HEK293 (cell line): ENCODE measurements at regions not wholly inside any gene's neighbourhood (a gene's known extent, or its start where the extent isn't known, plus 50 kb on each side); places are given as distances from the start of the nearest gene placed in this dataset.

Experiments used
- CTCF ChIA-PET: fragments of 350-600 bp; formaldehyde crosslinking; extraction: SDS; loops from one replicate; lab custom pipeline; 2021; ENCODE audit warnings: antibody characterized with exemption; lab: Yijun Ruan, JAX
- POLR2A ChIA-PET: fragments of 300-600 bp; formaldehyde crosslinking; extraction: SDS; loops from one replicate; lab custom pipeline; 2020; ENCODE audit warnings: antibody characterized with exemption, inconsistent platforms; lab: Yijun Ruan, JAX
- H3K27ac ChIP-seq: fragments of 200-500 bp; sonication (Bioruptor generic); 2 replicates; pipeline ENCODE4 v1.5.1; 2014; ENCODE audit warnings: low read depth, low read length, control low read depth, inconsistent platforms; ENCODE audit errors: extremely low read depth
- H3K36me3 ChIP-seq, 2 experiments: fragments of 200-500 bp in 1 of 2; sonication (Bioruptor generic) in 1 of 2; 1 replicate in 1 of 2; 2 replicates in 1 of 2; pipeline ENCODE4 v1.5.1; 2014 to 2017; ENCODE audit warnings: inconsistent platforms in 2 of 2, low read length in 2 of 2; ENCODE audit not compliant: control insufficient read depth in 2 of 2, insufficient read depth in 1 of 2
- H3K4me1 ChIP-seq: fragments of 200-500 bp; sonication (Bioruptor generic); 2 replicates; pipeline ENCODE4 v1.5.1; 2014; ENCODE audit warnings: mild to moderate bottlenecking, low read length, inconsistent platforms; ENCODE audit not compliant: control insufficient read depth, insufficient read depth
- H3K4me3 ChIP-seq: 2 replicates; pipeline ENCODE4 v1.5.1; 2011; ENCODE audit warnings: low read depth, mild to moderate bottlenecking, control low read depth, low read length, moderate library complexity
- H3K9me3 ChIP-seq: fragments of 200-500 bp; sonication (Bioruptor generic); 2 replicates; pipeline ENCODE4 v1.5.1; 2014; ENCODE audit warnings: low read depth, low read length, inconsistent platforms; ENCODE audit not compliant: control insufficient read depth, insufficient read depth
- BCL11B ChIP-seq: fragments of 450-650 bp; formaldehyde crosslinking; IDR thresholded peaks from 2 replicates; pipeline ENCODE4 v1.5.1; 2016; ENCODE audit warnings: low read depth, missing biosample characterization, missing genetic modification characterization
- KLF10 ChIP-seq: fragments of 450-650 bp; IDR thresholded peaks from 2 replicates; pipeline ENCODE4 v1.5.1; 2018; ENCODE audit warnings: missing biosample characterization, mild to moderate bottlenecking, missing genetic modification characterization
- KLF16 ChIP-seq: fragments of 450-650 bp; formaldehyde crosslinking; IDR thresholded peaks from 2 replicates; pipeline ENCODE4 v1.5.1; 2017; ENCODE audit warnings: missing biosample characterization, missing genetic modification characterization
- KLF17 ChIP-seq: fragments of 450-650 bp; formaldehyde crosslinking; IDR thresholded peaks from 2 replicates; pipeline ENCODE4 v1.5.1; 2016; ENCODE audit warnings: missing biosample characterization, missing genetic modification characterization
- PRDM10 ChIP-seq: fragments of 450-650 bp; formaldehyde crosslinking; IDR thresholded peaks from 2 replicates; pipeline ENCODE4 v1.5.1; 2016; ENCODE audit warnings: missing biosample characterization, missing genetic modification characterization
- REST ChIP-seq: fragments of 450-650 bp; formaldehyde crosslinking; IDR thresholded peaks from 2 replicates; pipeline ENCODE4 v1.5.1; 2016; ENCODE audit warnings: missing biosample characterization, missing genetic modification characterization
- ZFHX2 ChIP-seq: fragments of 450-650 bp; formaldehyde crosslinking; conservative IDR thresholded peaks from 2 replicates; pipeline ENCODE4 v1.5.1; 2016; ENCODE audit warnings: missing biosample characterization, missing genetic modification characterization
- ZFP37 ChIP-seq: fragments of 450-650 bp; formaldehyde crosslinking; IDR thresholded peaks from 2 replicates; pipeline ENCODE4 v1.5.1; 2016; ENCODE audit warnings: missing biosample characterization, missing genetic modification characterization
- ZFP41 ChIP-seq: fragments of 450-650 bp; formaldehyde crosslinking; IDR thresholded peaks from 2 replicates; pipeline ENCODE4 v1.5.1; 2016; ENCODE audit warnings: missing biosample characterization, missing genetic modification characterization, borderline replicate concordance
- ZNF157 ChIP-seq: fragments of 450-650 bp; formaldehyde crosslinking; IDR thresholded peaks from 2 replicates; pipeline ENCODE4 v1.5.1; 2016; ENCODE audit warnings: missing biosample characterization, missing genetic modification characterization
- ZNF394 ChIP-seq: fragments of 450-650 bp; formaldehyde crosslinking; IDR thresholded peaks from 2 replicates; pipeline ENCODE4 v1.5.1; 2016; ENCODE audit warnings: missing biosample characterization, missing genetic modification characterization, mild to moderate bottlenecking, moderate library complexity, borderline replicate concordance
- ZNF404 ChIP-seq: fragments of 450-650 bp; formaldehyde crosslinking; IDR thresholded peaks from 2 replicates; pipeline ENCODE4 v1.5.1; 2017; ENCODE audit warnings: missing biosample characterization, missing genetic modification characterization
- ZNF416 ChIP-seq: fragments of 450-650 bp; formaldehyde crosslinking; IDR thresholded peaks from 2 replicates; pipeline ENCODE4 v1.5.1; 2016; ENCODE audit warnings: missing biosample characterization, missing genetic modification characterization
- ZNF433 ChIP-seq: fragments of 450-650 bp; formaldehyde crosslinking; IDR thresholded peaks from 2 replicates; pipeline ENCODE4 v1.5.1; 2016; ENCODE audit warnings: missing biosample characterization, missing genetic modification characterization, low read depth
- ZNF473 ChIP-seq: fragments of 450-650 bp; formaldehyde crosslinking; IDR thresholded peaks from 2 replicates; pipeline ENCODE4 v1.5.1; 2017; ENCODE audit warnings: missing biosample characterization, missing genetic modification characterization
- ZNF561 ChIP-seq: fragments of 450-650 bp; IDR thresholded peaks from 2 replicates; pipeline ENCODE4 v1.5.1; 2018; ENCODE audit warnings: missing biosample characterization, missing genetic modification characterization, borderline replicate concordance
- ZNF658 ChIP-seq: fragments of 450-650 bp; formaldehyde crosslinking; IDR thresholded peaks from 2 replicates; pipeline ENCODE4; 2016; ENCODE audit warnings: missing biosample characterization, missing genetic modification characterization
- ZSCAN30 ChIP-seq: fragments of 450-650 bp; IDR thresholded peaks from 2 replicates; pipeline ENCODE4 v1.5.1; 2018; ENCODE audit warnings: missing biosample characterization, mild to moderate bottlenecking, missing genetic modification characterization, moderate library complexity

- ChIA-PET CTCF (no interaction called here), POLR2A (no interaction called here)
- Histone ChIP-seq H3K27ac (no peak overlapping the region), H3K4me3 (no peak overlapping the region), H3K4me1 (no peaks in the 10 kb centered on the region), H3K9me3 (no peaks in the 10 kb centered on the region), H3K36me3 (no peaks in the 10 kb centered on the region)
- no peak for TF ChIP-seq ZNF416 (tag by site-specific recombination)
- TF ChIP-seq ZFHX2 (tag by site-specific recombination) = no peak
- no peak for TF ChIP-seq KLF17 (tag by site-specific recombination)
- TF ChIP-seq ZNF394 = no peak
- no peak for TF ChIP-seq ZNF433
Measured at GRCh38 chr16:86217001-86217890, 293.1 kb upstream of the FOXF1 start.

- no peak overlapping the region for H3K4me3 ChIP-seq
- H3K36me3 ChIP-seq = no peaks in the 10 kb centered on the region
- H3K9me3 ChIP-seq = no peaks in the 10 kb centered on the region
- ChIA-PET CTCF (no interaction called here), POLR2A (no interaction called here)
- H3K4me1 ChIP-seq = no peaks in the 10 kb centered on the region
- H3K27ac ChIP-seq = no peak overlapping the region
- TF ChIP-seq KLF16 (tag by site-specific recombination) (no peak), ZNF658 (tag by site-specific recombination) (no peak), ZNF473 (no peak), ZNF561 (no peak), PRDM10 (tag by site-specific recombination) (no peak), KLF10 (tag by site-specific recombination) (no peak), ZSCAN30 (tag by site-specific recombination) (no peak), ZNF157 (tag by site-specific recombination) (no peak), REST (tag by site-specific recombination) (no peak), ZFP41 (no peak), BCL11B (tag by site-specific recombination) (no peak), KLF17 (tag by site-specific recombination) (no peak), ZFP37 (tag by site-specific recombination) (no peak), ZNF404 (tag by site-specific recombination) (no peak)
Measured at GRCh38 chr16:86217891-86218270, 292.4 kb upstream of the FOXF1 start.
